Stimulated activated CD8-positive, alpha-beta memory T cell treated with anti-CD3 and anti-CD28 coated beads, Interleukin-7, amount 100 ng/mL, for 24 hours (primary cell): ENCODE measurements at regions not wholly inside any gene's neighbourhood (a gene's known extent, or its start where the extent isn't known, plus 50 kb on each side); places are given as distances from the start of the nearest gene placed in this dataset.
"Not testable (repeated sequence)": the region's sequence is repeated elsewhere in the genome, so short reads cannot be mapped to it uniquely, and the experiment has no call there.

Experiments used
- DNase-seq: peaks from one replicate; pipeline ENCODE4 v3.0.0-alpha.2; 2020; ENCODE audit warnings: low read depth

DNA sequence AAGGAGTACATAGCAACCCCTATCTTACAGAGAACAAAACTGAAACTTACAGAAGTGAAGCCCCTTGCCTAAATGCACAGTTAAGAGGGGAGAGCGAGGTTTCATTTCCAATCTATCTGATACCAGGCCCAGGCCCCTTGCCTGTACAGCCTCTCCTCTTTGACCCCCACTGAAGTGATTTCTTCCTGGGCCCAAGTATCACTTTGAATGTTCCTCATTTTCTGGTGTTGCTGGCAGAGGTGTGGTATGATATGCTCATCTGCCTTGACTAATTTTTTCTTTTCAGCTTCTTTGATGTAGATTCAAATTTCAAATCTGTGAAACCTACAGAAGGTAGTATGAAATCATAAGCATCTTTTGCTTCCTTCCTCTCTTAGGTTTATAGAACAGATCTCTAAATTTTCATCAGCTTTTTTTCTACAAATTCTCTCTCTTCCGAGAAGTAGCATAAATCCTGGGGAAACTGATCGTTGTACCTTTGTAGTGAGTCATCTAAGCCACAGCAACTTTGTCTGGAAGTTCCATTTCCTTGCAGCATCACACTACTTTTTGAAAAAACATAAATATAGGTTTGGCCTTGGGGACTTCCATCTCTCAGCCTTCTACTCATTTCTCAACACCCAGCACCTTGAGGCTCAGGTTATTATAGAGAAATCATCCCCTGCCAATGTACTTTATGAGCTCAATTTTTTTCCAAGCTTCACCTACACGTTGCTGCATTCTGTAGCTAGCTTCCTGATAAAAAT is 402.4 kb upstream of the PTGER4 start:
- no peak for DNase-seq

DNA sequence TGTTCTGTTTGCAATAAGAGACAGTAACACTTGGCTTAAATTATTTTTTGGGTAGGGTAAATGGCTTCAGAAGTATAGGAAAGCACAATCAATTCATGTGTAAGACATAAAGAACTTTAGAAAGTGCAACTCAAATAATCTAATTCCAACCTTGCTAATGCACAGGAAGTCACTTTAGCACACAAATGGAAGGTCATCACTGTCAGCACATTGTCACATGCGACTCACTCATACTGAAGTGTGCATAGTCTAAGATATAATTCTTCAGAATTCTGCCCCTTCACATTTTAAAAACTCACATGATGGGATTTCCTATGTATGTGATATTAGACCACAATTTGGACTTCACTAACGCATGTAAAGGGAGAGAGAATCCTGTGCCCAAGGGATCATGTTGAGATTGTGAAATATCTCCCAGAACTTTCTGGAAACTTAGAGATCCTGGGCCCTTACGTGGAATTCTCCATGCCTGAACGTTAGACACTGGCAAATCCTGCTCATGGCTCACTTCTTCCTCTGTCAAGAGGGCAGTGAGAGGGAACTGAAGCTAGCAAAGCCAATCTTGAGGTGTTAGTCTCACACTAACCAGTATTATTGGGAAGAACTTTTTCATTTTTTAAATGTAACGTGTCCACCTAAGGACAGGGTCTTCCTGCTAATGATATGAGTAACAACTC is 403.2 kb upstream of the PTGER4 start:
- no peak for DNase-seq

DNA sequence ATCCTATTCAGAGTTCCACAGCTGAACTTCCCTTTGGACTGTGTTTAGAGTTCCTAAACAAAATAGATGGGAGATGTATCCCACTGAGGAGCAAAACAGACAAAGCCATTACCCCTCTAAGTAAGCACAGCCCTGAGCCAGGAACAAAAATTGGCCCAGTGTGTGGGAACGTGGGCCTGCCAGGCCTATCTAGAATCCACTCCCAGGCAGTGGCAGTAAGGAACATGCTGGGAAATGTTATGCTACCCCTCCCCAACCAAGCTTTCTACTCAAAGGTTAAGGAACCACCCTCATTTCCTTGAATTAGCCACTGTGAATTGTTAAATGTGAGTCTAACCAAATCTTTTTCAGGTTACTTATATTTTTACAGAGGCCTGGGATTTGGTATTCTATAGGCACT is 405.1 kb upstream of the PTGER4 start:
- DNase-seq, result no peak

DNA sequence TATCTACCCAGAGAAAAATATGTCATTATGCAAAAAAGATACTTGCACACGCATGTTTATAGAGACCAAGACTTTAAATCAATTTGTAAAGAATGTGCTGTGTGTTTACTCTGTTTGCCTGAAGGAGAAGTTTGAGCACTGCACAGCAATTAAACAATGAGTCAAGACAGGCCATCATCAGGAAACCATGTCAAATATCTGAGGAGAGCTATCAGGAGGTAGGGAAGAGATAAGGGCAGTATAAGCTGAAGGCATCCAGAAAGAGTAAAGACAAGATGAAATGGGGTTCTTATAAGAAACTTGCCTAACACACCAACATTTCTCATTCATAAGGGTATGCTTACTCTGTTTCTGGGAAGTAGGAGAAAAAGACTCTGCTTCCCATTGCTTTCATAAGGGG is 405.8 kb upstream of the PTGER4 start:
- no peak for DNase-seq

DNA sequence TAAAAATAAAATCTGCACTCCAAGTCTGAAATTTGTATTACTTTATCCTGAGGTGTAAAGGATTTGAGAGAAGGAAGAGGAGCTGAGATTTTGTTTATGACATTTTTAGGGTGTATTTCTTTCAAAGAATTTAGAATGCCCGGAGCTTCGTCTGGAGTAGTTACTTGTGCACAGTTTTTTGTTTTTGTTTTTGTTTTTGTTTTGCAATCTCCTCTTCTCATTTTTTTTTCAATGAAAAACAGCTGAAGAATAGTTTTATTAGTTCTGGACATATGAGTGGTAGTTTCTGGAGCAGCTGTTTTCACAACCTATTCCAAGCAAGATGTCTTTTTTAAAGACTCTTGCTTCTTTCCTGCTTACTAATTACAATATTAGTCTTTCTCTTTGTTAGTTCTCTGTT is 408.2 kb upstream of the PTGER4 start:
- DNase-seq, result no peak

DNA sequence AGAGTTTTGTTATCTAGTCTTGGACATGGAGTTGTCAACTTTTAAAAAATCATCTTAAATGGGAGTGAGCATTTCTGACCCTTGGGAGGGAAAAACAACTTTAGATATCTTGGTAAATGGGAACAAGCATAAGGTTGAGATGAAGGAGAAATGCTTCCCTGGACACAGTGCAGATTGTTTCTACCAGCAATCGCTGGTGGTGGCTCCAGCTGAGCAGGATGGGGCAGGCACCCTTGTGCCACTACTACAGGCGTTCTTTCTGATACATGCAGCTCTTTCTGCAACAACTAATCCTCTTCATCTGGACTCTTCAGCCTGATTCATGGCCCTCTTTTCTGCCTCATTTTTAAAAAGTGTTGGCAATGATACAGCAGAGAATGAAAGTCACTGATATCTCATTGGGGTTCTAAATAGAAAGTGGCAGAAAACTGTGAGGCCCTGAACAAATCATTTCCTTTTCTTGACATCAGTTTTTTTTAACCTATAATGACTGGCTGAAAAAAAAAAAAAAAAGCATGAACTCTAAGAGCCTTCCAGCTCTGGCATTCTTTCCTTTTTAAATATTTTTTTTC is 409.4 kb upstream of the PTGER4 start:
- no peak for DNase-seq

DNA sequence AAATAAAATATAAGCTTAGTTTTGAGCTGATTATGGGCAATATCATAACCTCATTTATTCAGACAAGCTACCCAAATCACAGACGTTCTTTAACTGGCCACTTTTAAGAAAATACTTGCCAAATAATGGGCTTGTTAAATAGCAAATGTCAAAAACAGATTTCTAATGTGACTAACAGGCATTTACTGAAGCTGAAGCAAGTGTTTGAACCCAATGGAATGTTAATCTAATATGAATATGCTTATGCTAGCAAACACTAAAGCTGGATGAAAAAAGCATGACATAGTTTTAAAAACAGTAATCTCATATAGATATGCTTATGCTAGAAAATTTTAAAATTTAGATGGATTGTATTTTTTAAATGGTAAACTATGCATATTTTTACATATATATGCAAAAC is 411.6 kb upstream of the PTGER4 start:
- DNase-seq, result no peak

DNA sequence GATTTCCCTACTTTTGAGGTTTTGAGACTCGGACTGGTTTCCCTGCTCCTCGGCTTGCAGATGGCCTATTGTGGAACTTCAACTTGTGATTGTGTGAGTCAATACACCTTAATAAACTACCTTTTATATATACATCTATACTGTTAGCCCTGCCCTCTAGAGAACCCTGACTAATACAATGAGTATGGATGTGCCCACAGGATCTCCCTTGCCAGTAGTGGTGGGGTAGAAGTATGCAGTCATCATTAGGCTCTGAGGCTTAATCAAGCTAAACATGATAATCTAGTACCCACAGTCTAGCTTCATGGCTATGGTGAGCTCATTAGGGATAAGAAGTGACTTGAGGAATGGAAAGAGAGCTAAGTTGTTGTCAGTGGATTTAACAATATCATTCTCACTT is 412.8 kb upstream of the PTGER4 start:
- no peak for DNase-seq

DNA sequence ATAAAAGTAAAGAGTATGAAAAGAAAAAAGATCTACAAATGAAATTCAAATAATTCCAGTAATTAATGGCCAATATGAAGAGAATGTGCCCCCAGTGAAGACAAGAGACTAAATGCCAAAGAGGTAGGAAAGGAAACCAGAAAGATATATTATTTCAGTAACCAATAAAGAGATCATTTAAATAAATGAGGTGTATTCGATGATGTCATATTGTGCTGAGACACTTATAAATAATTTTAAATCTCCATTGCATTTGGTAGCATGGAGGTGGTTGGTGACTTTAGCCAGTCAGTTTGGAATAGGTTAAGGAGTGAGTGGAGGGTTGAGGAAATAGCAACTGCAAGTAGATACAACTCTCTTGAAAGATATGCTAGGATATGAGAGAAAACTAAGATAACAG is 417.7 kb upstream of the PTGER4 start:
- no peak for DNase-seq

DNA sequence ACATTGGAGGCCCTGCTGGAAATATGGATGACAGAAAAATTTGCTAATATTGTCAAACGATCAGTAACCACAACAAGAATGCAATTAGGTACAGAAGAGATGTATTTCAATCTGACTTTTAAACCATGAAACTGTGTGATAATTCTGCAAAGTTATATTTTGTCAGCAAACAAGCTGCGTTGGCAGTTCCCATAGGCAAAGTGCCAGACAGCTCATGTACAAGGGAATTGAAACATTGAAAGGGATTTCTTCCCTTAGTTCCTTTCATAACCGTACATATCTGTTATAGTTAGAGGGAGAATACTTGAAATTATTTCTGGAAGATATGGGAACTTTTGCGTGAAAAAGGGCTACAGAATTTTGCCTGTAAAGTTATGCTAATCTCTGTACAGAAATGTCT is 419.4 kb upstream of the PTGER4 start:
- no peak for DNase-seq

DNA sequence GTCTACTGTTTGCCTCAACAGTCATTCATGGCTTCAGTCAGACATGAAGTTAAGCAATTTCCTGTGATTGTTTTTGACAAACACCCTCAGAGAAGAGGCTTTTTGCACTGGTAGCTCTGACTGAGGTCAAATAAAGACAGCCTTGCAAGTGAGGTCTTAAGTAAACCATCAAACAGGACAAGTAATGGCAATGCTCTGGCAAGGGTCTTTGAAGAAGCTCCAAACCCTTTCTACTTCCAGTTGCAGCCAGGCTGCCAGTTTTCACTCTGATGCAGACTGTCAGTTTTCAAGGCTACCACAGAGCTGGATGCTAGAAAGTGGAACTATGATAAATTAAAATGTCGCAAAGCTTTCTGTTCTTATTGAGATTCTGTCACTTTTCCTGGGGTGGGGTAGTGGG is 421.5 kb upstream of the PTGER4 start:
- no peak for DNase-seq

DNA sequence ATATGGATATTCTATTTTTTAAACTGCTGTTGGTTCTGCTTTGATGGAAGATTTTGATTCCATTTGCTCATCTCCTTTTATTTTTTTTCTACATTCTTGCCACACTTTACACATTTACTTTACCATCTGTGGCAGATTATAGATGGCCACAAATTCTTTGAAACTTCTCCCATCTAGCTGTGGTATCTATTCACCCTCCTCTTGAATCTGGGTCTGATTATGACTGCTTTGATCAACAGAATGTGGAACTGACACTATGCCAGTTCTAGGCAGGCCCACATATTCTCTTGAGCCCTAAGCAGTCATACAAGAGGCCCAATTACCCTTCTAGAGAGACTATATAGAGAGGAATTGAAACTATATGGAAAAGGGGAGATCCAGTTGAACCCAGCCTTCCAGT is 439.0 kb upstream of the PTGER4 start:
- DNase-seq, result no peak

DNA sequence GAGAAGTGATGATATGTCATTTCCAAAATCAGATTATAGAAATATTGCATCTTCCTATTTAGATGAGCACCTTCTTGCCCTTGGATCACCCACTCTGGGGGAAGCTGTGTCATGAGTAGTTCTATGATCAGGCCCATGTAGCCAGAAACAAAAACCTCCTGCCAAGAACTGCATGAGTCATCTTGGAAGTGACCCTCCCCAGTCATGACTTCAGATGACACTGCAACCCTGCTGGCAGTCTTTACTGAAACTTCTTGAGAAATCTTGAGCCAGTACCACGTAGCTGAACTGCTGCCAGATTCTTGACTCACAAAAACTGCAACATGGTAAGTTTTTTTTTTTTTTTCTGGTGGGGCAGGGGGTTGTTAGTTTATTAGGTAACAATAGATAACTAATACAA is 439.6 kb upstream of the PTGER4 start:
- peak; percentile 2 for DNase-seq

DNA sequence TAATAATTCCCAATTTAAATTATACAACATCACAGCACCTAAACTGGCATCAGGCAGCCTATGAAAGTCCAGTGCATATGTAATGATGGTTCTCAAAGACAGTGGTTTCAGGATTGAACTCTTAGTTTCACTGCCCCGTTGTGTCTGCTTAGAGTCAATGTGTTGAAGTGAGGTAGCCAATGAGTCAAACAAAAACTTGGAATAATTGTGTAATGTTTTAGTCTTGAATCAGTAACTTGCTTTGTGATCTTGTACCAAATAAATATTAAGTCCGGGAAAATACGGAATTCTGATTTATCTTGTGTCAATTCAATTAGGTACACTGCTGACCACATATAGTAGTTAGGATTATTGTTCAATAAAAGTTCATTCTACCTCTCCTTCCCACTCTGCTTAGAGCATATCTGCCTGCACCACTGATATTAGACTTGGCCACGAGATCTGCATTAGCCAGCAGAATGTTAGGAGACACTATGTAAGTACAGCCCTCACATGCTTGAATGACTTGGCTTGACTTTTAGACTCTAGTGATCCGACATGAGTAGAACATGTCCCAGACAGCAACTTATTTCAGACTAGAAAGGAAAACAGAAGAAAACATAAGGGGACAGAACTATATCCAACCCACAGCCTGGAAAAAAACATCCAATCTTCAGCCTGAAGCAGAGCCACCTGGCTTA is 441.5 kb upstream of the PTGER4 start:
- DNase-seq, result no peak

DNA sequence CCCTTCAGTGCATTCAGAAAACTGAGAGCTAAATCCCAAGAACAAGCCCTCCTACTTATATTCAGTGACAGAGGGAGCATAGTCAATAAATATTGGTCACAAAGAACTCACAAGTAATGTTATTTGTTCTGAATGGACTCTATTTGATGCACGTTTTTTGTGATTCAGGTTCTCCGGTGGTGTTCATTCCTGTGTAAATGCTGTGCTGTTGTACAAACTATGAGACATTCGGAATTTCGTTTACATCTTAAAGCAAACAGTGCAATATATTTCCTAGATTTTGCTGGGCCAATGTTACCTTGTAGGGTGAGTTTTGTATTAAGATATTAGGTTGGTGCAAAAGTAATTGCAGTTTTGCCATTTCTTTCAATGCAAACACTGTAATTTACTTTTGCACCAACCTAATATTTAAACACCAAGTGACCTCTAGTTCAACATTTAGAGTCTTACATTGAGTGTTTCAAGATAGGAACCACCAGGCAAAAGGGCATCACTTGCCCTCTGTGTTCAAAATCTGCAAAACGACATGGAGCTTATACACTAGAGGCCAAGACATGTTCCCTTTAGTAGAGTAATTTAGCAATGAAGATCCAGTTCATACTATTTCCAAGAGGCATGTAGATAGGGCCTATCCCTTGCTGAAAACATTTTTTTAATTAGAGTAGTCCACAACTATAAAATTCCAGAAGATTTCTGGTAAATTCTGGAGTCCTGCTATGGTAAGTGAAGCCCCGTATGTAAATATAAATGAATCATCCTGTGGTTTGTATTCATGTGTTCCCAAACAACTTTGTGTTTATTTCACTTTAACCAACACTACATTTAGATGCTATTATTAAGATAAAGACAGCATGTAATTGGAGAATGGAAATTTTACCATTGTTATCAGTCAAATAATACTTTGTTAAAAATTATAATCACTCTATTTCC is 444.0 kb upstream of the PTGER4 start:
- DNase-seq, result no peak

DNA sequence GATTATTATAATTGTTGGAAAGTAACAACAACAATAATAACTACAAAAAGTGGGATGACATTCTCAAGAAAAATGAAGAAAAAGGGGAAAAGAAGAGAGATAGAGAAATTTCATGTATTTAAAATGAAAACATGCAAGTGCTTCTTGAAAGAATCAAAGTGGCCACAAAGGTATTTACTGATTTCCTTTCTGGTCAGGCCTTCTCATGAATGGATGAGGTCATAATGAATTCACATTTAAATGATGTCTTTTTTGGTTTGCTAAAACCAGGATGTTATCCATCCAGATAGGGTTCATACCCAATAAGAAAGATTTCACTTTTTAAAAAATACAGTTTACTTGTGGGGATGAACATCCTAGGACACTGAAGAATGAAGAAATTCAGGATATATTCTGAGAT is 446.4 kb upstream of the PTGER4 start:
- no peak for DNase-seq

DNA sequence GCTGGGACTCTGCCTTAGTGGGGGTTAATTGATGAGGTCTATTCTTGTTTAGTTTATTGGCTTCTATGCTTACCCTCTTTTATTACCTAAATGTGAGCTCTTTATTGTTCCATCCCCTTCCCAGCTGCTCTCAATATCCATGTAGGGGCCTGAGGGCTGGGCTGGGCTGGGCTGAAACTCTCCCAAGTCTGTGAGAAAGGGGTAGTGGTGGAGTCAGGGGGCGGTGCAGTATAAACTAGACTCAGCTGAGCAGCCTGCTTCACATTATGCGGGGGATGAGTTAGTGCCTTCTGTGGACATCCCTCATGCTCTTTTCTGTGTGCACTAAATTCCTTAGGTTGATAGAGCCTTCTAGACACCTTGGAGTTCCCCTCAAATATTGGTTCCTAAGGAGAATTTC is 451.8 kb upstream of the PTGER4 start:
- DNase-seq, result no peak

DNA sequence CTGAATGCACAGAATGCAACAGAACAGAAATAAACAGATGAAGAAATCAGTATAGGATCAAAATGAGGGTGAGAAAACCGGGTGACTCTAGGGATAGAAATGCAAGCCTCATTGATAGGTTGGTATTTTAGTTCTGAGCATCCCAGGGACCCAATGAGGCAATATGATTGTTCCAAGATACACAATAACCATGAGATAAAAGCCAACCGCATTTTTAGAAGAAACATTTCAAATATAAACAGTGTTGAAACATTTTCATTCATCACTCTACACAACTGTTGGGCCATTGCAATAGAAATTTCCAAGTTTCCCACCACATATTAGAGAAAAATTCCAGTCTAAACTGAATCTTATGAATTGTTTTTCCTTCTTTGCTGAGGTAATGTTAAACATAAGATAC is 452.3 kb upstream of the PTGER4 start:
- DNase-seq, result no peak

DNA sequence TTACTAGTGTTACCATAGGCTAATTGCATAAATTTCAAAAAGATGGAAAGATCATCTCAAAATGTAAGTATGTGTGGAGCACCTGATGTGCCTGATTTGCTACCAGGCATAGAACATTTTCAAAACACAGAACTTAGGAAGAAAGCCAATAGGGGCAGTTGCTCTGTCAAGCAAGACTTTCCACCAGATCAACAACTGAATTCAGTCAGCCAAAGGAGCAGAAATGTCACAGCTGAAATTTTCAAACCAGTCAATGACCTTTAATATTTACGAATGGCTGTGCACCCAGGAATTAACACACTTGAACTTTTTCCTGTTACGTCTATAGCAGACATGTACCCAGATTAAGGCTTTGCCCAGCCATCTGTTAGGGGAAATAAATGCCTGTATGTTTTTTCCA is 452.8 kb upstream of the PTGER4 start:
- no peak for DNase-seq

DNA sequence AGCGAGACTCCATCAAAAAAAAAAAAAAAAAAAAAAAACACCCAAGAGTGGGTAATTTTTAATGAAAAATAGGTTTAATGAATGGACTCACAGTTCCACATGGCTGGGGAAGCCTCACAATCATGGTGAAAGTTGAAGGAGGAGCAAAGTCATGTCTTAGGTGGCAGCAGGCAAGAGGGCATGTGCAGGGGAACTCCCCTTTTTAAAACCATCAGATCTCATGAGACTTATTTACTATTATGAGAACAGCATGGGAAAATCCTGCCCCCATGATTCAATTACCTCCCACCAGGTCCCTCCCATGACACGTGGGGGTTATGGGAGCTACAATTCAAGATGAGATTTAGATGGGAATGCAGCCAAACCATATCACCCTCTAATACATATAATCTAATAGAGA is 454.6 kb upstream of the PTGER4 start:
- DNase-seq, result not testable (repeated sequence)

DNA sequence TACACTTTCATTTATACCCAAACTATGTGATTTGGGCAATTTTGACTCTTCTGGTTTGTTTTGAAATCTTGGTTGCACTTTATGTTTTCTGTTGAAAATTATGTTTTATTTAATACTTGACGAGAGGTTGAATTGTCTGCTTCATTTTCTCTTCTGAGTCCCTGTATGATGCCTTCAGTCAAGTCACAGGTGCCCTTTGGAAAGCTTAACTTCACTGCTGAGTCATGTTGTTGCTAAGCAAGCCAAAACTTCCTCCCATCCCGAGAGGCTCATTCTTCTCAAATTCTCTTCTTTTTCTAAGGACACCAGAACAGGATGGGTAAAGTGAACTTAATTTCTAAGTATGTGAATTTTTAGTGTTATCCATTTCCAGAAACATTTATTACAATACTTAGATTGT is 455.3 kb upstream of the PTGER4 start:
- no peak for DNase-seq

DNA sequence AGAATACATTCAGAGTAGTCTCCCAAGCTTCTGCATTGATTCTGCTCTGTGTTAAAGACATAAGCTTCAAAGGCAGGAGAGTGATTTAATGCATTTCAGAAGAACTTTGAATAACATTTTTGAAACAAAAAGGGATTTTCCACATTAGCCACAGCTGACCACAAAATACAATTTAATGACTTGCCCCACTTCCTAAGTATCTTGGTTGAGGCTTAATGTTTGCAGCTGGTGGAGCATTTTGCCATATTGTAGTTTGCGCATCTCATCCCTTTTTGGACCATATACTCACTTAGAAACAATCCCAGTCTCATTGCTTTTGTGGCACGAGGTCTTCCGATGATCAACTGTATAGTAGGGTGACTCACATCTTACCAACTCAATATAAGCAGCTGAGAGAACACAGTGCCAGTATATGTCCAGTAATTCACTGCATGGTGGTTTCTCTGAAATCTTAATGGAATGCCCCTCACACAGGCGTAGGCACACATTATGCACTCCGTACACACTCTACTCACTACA is 455.8 kb upstream of the PTGER4 start:
- DNase-seq, result no peak
